ENCODE measurements at regions not wholly inside any gene's neighbourhood (a gene's known extent, or its start where the extent isn't known, plus 50 kb on each side); places are given as distances from the start of the nearest gene placed in this dataset.
"Not testable (repeated sequence)": the region's sequence is repeated elsewhere in the genome, so short reads cannot be mapped to it uniquely, and the experiment has no call there.

- DNase-seq (ENCODE audit: low read depth) = no peak
Measured at GRCh38 chr16:7278636-7279035, 54.0 kb upstream of the RBFOX1 start.

GRCh38 chr16:7272567-7273158, 60.0 kb upstream of the RBFOX1 start:
- no peak for DNase-seq (ENCODE audit: low read depth)

GRCh38 chr16:7271486-7271885, 61.2 kb upstream of the RBFOX1 start:
- DNase-seq (ENCODE audit: low read depth) = no peak

- no peak for DNase-seq (ENCODE audit: low read depth)
Measured at GRCh38 chr16:7270823-7271222, 61.8 kb upstream of the RBFOX1 start.

GRCh38 chr16:7270006-7270405, 62.6 kb upstream of the RBFOX1 start:
- DNase-seq (ENCODE audit: low read depth) = no peak

DNA sequence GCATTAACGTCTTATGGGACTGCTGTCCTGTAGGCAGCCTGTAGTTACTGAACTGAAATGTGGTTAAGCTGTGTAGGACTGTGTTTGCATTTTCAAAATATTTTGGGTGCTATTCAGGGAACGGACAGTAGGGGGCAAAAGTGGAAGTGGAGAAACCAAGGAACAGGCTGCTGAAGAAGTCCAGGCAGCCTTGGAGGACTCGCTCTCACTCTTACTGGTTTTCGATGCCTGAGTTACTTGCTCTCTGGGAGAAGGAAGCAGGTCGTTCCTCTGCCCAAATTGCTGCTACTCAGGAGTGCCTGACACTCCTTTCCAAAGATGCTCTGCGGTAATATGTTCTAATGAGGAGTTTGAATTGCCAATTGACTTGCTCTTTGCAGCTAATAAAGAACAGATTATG, 64.5 kb upstream of the RBFOX1 start:
- no peak for DNase-seq (ENCODE audit: low read depth)

DNA sequence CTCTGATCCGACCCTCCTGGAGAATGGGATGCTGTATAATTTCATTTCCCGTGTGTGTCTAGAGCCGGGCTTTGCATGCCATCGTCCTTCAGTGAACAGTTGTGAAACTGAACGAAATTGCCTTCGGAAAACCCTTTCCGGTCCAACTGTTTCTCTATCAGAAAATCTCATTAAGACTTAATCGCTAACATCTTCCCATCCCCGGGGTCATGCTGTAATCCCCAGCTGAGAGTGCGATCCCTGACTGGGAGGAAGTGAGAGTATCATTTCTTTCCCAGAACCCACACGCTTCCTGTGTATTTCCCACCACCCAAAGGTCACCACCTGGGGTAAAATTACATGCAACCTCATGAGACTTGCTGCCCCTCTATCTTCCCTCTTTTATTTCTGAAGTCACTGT, 75.6 kb upstream of the RBFOX1 start:
- no peak for DNase-seq (ENCODE audit: low read depth)

DNA sequence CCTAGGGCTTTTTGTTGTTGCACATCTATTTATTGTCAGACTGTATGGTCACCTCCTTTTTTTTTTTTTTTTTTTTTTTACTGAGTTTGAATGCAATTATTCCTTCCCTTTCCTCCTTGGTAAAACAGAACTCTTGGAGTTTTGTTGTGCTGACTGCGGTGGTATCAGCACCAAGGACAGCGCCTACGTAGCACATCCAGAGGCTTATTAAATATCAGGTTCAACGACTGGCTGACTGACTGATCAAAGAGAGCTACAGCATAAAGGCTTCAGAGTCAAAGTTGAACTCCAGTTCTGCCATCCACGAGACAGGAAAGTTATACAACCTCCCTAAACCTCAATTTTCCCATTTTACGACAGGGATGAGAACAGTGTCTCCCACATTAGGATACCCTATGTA, 86.1 kb upstream of the RBFOX1 start:
- no peak for DNase-seq (ENCODE audit: low read depth)

GRCh38 chr16:7239547-7239946, 93.1 kb upstream of the RBFOX1 start:
- no peak for DNase-seq (ENCODE audit: low read depth)

- no peak for DNase-seq (ENCODE audit: low read depth)
Measured at GRCh38 chr16:7236824-7237410, 95.7 kb upstream of the RBFOX1 start.

- DNase-seq (ENCODE audit: low read depth) = no peak
Measured at GRCh38 chr16:7233975-7234374, 98.7 kb upstream of the RBFOX1 start.

DNA sequence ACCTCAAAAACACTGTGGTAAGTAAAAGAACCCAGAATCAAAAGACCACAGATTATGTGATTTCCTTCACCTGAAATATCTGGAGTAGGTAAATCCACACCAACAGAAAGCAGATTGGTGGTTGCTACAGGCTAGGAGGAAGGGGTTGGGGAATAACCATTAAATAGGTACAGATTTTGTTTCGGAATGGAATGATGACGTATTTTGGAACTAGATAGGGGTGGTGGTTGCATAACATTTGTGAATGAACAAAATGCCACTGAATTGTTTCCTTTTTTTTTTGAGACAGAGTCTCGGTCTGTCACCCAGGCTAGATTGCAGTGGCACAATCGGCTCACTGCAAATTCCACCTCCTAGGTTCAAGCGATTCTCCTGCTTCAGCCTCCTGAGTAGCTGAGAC, 100.9 kb upstream of the RBFOX1 start:
- DNase-seq (ENCODE audit: low read depth) = no peak

GRCh38 chr16:7229433-7230218, 103.0 kb upstream of the RBFOX1 start:
- DNase-seq (ENCODE audit: low read depth) = not testable (repeated sequence)

DNA sequence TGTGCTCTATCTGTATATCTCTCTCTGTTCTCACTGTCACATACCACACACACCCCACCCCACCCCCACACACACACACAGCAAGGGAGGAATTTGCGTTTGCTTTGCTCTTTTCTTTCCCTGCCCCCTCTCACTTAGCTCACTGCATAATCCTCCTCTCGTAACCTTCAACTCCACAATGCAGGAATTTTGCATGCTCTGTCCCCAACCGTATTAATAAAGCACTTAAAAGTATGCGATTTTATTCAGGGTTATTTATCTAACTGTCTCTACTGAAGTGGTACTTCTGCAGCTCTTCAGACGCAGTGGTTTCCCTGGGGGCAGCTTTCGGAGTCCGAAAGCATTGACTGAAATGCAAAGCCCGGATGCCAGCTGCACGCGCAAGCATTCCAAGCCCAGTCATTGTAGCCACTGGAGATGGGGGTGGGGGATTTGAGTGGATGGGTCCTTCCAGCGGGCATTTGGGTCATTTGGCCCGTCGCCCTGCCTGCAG, 105.4 kb upstream of the RBFOX1 start:
- DNase-seq (ENCODE audit: low read depth) = no peak

GRCh38 chr16:7221157-7221556, 111.5 kb upstream of the RBFOX1 start:
- DNase-seq (ENCODE audit: low read depth) = no peak

DNA sequence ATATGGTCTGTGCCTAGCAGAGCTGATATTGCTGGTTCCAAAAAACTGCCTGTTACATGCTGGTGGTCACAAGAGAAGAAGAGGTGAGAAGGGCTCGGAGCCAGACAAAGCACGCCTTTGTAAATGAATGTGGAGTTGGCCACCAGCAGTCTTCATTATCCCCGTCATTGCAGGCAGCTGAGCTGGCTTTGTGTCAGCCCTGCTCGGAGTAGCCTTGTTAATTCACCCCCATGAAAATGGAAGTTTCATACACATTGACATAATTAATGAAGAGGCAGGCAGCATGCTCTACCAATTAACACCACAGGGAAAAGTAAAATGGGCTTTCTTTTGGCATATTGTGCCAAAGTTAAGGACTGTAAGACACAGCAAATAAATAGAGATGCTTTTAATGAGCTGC, 113.7 kb upstream of the RBFOX1 start:
- no peak for DNase-seq (ENCODE audit: low read depth)

- DNase-seq (ENCODE audit: low read depth) = no peak
Measured at GRCh38 chr16:7217797-7218196, 114.8 kb upstream of the RBFOX1 start.

DNA sequence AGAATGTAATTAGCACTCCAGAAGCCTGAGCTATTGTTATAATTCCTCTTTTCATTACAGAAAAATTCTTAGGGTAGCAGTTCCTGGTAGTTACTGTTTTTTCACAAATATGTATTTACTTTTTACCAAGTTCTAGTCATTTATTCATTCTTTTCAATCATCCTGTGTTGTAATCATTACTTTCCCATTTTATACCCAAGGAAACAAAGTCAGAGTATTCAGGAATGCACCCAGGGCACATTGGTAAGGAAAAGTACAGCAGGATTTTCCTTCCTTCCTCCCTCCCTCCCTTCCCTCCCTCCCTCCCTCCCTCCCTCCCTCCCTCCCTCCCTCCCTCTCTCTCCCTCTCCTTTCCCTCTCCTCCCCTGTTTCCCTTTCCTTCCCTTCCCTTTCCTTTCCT, 115.9 kb upstream of the RBFOX1 start:
- DNase-seq (ENCODE audit: low read depth) = no peak

- DNase-seq (ENCODE audit: low read depth) = no peak
Measured at GRCh38 chr16:7211781-7212180, 120.9 kb upstream of the RBFOX1 start.

DNA sequence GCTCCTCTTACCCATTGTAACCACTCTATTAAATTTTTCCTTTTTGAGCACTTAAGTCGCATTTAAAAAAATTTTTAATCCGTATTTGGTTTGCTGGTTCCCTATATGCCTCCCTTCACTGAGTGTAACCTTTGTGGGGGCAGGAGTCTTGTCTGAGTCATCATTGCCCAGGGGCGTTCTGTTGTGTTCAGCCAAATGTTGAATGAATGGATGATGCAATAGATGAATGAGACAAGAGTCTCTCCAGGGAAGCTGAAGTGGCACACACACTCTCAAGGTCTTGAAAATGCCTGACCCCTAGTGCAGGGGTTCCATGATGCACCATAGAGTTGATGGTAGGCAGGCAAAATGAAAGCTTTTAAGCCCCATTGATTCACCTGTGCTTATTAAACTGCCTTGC, 123.0 kb upstream of the RBFOX1 start:
- no peak for DNase-seq (ENCODE audit: low read depth)

GRCh38 chr16:7206469-7206868, 126.2 kb upstream of the RBFOX1 start:
- DNase-seq (ENCODE audit: low read depth) = no peak

DNA sequence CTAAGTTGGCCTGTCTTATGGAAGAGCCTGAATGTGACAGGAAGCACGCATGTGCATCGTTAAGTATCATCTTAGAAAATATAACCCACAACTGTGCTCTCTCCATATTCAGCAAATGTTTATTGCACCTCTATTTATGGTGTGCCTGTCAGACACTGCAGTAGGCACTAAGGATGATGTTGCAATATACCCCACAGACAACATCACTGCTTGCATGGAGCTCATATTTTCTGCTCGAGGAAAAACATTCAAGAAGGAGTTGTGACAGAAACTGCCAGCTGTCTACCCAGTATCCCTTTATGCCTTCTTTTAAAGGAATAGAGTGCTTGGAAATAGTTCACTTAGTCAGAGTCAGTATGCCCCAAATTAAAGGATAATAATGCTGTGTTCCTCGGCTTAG, 132.3 kb upstream of the RBFOX1 start:
- no peak for DNase-seq (ENCODE audit: low read depth)

GRCh38 chr16:7185689-7186088, 147.0 kb upstream of the RBFOX1 start:
- DNase-seq (ENCODE audit: low read depth) = no peak

Measured in stimulated activated CD8-positive, alpha-beta memory T cell treated with anti-CD3 and anti-CD28 coated beads, Interleukin-15, amount 100 ng/mL, for 24 hours (primary cell).